ENCODE measurements at regions not wholly inside any gene's neighbourhood (a gene's known extent, or its start where the extent isn't known, plus 50 kb on each side); places are given as distances from the start of the nearest gene placed in this dataset.

DNA sequence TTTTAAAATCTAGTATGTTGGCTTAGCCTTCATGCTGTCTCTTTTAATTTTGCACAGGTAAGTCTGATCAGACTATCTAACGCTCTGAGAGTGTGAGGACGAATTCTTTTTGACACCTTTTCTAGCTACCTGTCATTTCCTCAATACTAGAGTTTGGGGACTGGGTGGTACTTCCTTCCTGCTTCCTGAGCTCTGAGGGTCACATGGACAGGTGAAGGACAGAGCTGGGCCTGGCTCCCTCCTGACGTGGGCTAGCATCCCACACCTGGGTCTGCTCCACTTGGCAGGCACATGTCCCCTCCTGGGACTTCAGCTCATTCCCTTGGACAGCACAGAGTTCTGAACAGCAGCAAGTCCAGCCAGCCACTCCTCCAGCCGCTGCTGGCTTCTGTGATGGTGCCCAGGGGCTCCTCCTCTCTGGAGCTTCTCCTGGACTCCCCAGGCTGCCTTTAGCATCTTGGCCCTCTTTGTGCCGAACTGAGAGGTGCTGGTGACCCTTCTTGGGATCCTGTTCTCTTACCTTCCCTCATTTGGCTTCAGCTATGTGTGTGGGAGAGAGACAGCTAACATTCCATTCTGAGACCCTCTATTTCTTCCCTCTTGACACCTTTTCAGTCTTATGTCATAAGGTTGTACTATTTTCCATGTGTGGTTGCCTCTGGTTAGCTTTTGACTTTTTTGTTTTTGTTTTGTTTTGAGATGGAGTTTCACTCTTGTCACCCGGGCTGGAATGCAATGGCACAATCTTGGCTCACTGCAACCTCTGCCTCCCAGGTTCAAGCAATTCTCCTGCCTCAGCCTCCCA lies 106.9 kb downstream of the B3GNT2 start:
- peak overlapping the region; percentile 23; the same call in 1 of the 2 replicates for H3K27ac ChIP-seq (ENCODE audit: low read depth, low read length)
- intact Hi-C loops (cut with micrococcal nuclease): loop anchor here (10.0 kb wide), 1 partner anchor 308 kb away; no protein-coding TSS in a partner anchor
- RAD21 ChIA-PET (ENCODE audit: low non-redundant PET in 1 of 2, low total read pairs in 2 of 2, uncharacterized antibody in 2 of 2, unreplicated experiment in 2 of 2): no interaction called here
- CTCF ChIA-PET: interaction anchor here (1.4 kb wide), 1 partner anchor 309 kb away, joined by 3 read pairs; no protein-coding TSS in a partner anchor
- TF ChIP-seq EZH2phosphoT487 (IDR thresholded peaks at IDR 0.05; ENCODE audit: borderline replicate concordance) (no peak), SP1 (IDR thresholded peaks at IDR 0.05; ENCODE audit: low read depth) (no peak), SRF (IDR thresholded peaks at IDR 0.05; ENCODE audit: low read depth) (no peak), ELF1 (IDR thresholded peaks at IDR 0.05; ENCODE audit: borderline replicate concordance, low read depth) (no peak), ZNF274 (IDR thresholded peaks at IDR 0.05; ENCODE audit: low read depth, low read length) (no peak), CBX3 (IDR thresholded peaks at IDR 0.05; ENCODE audit: low read depth) (no peak), POLR2A (IDR thresholded peaks at IDR 0.05; ENCODE audit: borderline replicate concordance, extremely low read depth, insufficient read depth, insufficient read length) (no peak), TCF7L2 (IDR thresholded peaks at IDR 0.05; ENCODE audit: borderline replicate concordance, extremely low read depth, insufficient read depth, insufficient read length) (no peak), RAD21 (IDR thresholded peaks at IDR 0.05; ENCODE audit: low read depth) (no peak), POLR2AphosphoS5 (IDR thresholded peaks at IDR 0.05; ENCODE audit: low read depth, low read length) (no peak), ZFX (IDR thresholded peaks at IDR 0.05) (no peak), CEBPB (IDR thresholded peaks at IDR 0.05; ENCODE audit: low read depth) (no peak), ZBTB33 (IDR thresholded peaks at IDR 0.05; ENCODE audit: extremely low read depth, insufficient replicate concordance, low read length) (no peak), EGR1 (IDR thresholded peaks at IDR 0.05; ENCODE audit: low read depth) (no peak), SIN3A (IDR thresholded peaks at IDR 0.05; ENCODE audit: low read depth) (no peak), FOSL1 (IDR thresholded peaks at IDR 0.05; ENCODE audit: low read depth) (no peak)
- TF ChIP-seq, protein P1, sequence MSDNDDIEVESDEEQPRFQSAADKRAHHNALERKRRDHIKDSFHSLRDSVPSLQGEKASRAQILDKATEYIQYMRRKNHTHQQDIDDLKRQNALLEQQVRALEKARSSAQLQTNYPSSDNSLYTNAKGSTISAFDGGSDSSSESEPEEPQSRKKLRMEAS (IDR thresholded peaks at IDR 0.05): no peak
- TF ChIP-seq, protein P2, sequence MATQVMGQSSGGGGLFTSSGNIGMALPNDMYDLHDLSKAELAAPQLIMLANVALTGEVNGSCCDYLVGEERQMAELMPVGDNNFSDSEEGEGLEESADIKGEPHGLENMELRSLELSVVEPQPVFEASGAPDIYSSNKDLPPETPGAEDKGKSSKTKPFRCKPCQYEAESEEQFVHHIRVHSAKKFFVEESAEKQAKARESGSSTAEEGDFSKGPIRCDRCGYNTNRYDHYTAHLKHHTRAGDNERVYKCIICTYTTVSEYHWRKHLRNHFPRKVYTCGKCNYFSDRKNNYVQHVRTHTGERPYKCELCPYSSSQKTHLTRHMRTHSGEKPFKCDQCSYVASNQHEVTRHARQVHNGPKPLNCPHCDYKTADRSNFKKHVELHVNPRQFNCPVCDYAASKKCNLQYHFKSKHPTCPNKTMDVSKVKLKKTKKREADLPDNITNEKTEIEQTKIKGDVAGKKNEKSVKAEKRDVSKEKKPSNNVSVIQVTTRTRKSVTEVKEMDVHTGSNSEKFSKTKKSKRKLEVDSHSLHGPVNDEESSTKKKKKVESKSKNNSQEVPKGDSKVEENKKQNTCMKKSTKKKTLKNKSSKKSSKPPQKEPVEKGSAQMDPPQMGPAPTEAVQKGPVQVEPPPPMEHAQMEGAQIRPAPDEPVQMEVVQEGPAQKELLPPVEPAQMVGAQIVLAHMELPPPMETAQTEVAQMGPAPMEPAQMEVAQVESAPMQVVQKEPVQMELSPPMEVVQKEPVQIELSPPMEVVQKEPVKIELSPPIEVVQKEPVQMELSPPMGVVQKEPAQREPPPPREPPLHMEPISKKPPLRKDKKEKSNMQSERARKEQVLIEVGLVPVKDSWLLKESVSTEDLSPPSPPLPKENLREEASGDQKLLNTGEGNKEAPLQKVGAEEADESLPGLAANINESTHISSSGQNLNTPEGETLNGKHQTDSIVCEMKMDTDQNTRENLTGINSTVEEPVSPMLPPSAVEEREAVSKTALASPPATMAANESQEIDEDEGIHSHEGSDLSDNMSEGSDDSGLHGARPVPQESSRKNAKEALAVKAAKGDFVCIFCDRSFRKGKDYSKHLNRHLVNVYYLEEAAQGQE (IDR thresholded peaks at IDR 0.05; ENCODE audit: low read depth): no peak
- TF ChIP-seq, protein P3, sequence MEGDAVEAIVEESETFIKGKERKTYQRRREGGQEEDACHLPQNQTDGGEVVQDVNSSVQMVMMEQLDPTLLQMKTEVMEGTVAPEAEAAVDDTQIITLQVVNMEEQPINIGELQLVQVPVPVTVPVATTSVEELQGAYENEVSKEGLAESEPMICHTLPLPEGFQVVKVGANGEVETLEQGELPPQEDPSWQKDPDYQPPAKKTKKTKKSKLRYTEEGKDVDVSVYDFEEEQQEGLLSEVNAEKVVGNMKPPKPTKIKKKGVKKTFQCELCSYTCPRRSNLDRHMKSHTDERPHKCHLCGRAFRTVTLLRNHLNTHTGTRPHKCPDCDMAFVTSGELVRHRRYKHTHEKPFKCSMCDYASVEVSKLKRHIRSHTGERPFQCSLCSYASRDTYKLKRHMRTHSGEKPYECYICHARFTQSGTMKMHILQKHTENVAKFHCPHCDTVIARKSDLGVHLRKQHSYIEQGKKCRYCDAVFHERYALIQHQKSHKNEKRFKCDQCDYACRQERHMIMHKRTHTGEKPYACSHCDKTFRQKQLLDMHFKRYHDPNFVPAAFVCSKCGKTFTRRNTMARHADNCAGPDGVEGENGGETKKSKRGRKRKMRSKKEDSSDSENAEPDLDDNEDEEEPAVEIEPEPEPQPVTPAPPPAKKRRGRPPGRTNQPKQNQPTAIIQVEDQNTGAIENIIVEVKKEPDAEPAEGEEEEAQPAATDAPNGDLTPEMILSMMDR (IDR thresholded peaks at IDR 0.05 in 2 of 3, conservative IDR thresholded peaks at IDR 0.05 in 1 of 3; ENCODE audit: borderline replicate concordance in 1 of 3, insufficient read depth in 1 of 3, low read depth in 2 of 3, low read length in 2 of 3): no peak
- TF ChIP-seq, protein P4, sequence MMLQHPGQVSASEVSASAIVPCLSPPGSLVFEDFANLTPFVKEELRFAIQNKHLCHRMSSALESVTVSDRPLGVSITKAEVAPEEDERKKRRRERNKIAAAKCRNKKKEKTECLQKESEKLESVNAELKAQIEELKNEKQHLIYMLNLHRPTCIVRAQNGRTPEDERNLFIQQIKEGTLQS (IDR thresholded peaks at IDR 0.05): no peak
- H3K27me3 ChIP-seq (ENCODE audit: insufficient read depth, low read length): no peaks in the 10 kb centered on the region
- no peaks in the 10 kb centered on the region; the same call in 1 of the 2 replicates for H3K9me2 ChIP-seq (ENCODE audit: insufficient read depth)
- ATAC-seq: no peak
- H3K9ac ChIP-seq (ENCODE audit: low read length): no peak overlapping the region
- POLR2A ChIA-PET: no interaction called here
- no peak overlapping the region for H2AFZ ChIP-seq (ENCODE audit: low read depth, low read length, poor library complexity, severe bottlenecking)
- H3K79me2 ChIP-seq (ENCODE audit: insufficient read depth, low read length): no peaks in the 10 kb centered on the region
- H3K9me3 ChIP-seq (ENCODE audit: control insufficient read depth in 1 of 2, insufficient read depth in 1 of 2, low read depth in 1 of 2, low read length in 2 of 2): no peaks in the 10 kb centered on the region
- H3K4me1 ChIP-seq (ENCODE audit: control insufficient read depth in 1 of 2, insufficient read depth in 2 of 2, low read length in 2 of 2): peaks cover 45 to 60% of the 10 kb centered on the region in 2 experiments
- no peak overlapping the region for H3K4me3 ChIP-seq (replicated peaks in 1 of 2; ENCODE audit: low read depth in 1 of 2, low read length in 2 of 2)
- H3K4me2 ChIP-seq (ENCODE audit: low read length): no peak overlapping the region
- BruUV-seq (replicated peaks): no TSS peak
- H3K36me3 ChIP-seq (ENCODE audit: control insufficient read depth in 1 of 2, insufficient read depth in 2 of 2, low read length in 2 of 2): no peaks in the 10 kb centered on the region
- H4K20me1 ChIP-seq (ENCODE audit: insufficient read depth): no peaks in the 10 kb centered on the region
- no peak for DNase-seq (ENCODE audit: low read depth, low spot score)

All from HCT116 (cell line).